ENCODE measurements at regions not wholly inside any gene's neighbourhood (a gene's known extent, or its start where the extent isn't known, plus 50 kb on each side); places are given as distances from the start of the nearest gene placed in this dataset.
"Not testable (repeated sequence)": the region's sequence is repeated elsewhere in the genome, so short reads cannot be mapped to it uniquely, and the experiment has no call there.

DNA sequence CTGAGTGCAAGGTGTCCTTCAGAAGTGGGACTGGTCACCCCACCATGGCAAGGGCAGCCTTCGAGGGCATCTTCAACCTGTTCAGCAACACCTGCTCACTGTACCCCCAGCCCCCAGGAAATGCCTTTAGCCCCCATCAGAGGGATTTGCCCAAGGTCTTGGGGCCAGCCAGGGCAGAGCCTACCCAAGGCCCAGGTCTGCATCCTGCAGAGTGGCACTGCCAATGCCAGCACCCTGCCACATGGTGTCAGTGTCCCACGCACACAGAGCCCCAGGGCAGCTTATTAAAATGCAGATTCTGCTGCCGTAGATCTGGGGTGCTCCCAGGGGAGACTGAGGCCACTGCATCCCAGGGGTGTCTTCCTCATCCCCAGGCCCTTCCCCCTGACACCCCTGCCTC lies 106.2 kb upstream of the KCTD7 start:
- DNase-seq (ENCODE audit: low read depth) (no peak), FAIRE-seq (no peak)
- Histone ChIP-seq H3K9me3 (ENCODE audit: insufficient read depth, low read depth, low read length) (no peaks in the 10 kb centered on the region), H3K79me2 (ENCODE audit: insufficient read depth, low read length) (no peaks in the 10 kb centered on the region), H3K36me3 (ENCODE audit: insufficient read depth, low read length) (no peaks in the 10 kb centered on the region), H4K20me1 (ENCODE audit: insufficient read depth, low read length) (no peaks in the 10 kb centered on the region), H3K27me3 (ENCODE audit: insufficient read depth, low read length) (no peaks in the 10 kb centered on the region), H3K9ac (ENCODE audit: low read length) (no peak overlapping the region), H3K4me1 (ENCODE audit: insufficient read depth, low read length) (no peaks in the 10 kb centered on the region), H3K4me2 (ENCODE audit: low read length) (no peak overlapping the region), H3K4me3 (ENCODE audit: insufficient read depth, low read depth, low read length) (no peak overlapping the region), H2AFZ (ENCODE audit: low read depth, low read length) (no peak overlapping the region), H3K27ac (ENCODE audit: low read depth, low read length) (no peak overlapping the region)
- H3K9me3 Mint-ChIP-seq (ENCODE audit: unreplicated experiment) = peaks cover 2% of the 10 kb centered on the region
- TF ChIP-seq EZH2 (IDR thresholded peaks at IDR 0.05; ENCODE audit: insufficient read depth, low read length) = no peak
- TF ChIP-seq, protein P1, sequence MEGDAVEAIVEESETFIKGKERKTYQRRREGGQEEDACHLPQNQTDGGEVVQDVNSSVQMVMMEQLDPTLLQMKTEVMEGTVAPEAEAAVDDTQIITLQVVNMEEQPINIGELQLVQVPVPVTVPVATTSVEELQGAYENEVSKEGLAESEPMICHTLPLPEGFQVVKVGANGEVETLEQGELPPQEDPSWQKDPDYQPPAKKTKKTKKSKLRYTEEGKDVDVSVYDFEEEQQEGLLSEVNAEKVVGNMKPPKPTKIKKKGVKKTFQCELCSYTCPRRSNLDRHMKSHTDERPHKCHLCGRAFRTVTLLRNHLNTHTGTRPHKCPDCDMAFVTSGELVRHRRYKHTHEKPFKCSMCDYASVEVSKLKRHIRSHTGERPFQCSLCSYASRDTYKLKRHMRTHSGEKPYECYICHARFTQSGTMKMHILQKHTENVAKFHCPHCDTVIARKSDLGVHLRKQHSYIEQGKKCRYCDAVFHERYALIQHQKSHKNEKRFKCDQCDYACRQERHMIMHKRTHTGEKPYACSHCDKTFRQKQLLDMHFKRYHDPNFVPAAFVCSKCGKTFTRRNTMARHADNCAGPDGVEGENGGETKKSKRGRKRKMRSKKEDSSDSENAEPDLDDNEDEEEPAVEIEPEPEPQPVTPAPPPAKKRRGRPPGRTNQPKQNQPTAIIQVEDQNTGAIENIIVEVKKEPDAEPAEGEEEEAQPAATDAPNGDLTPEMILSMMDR (IDR thresholded peaks at IDR 0.05; ENCODE audit: insufficient read depth, low read depth, low read length) = no peak
- H3K36me3 Mint-ChIP-seq (ENCODE audit: low read depth, unreplicated experiment) = no peaks in the 10 kb centered on the region
- peaks cover 4% of the 10 kb centered on the region for H3K27me3 Mint-ChIP-seq (ENCODE audit: low read depth, unreplicated experiment)
- H3K4me1 Mint-ChIP-seq (ENCODE audit: low read depth, unreplicated experiment) = peaks cover 1% of the 10 kb centered on the region
- no peak overlapping the region for H3K27ac Mint-ChIP-seq (ENCODE audit: unreplicated experiment)
- no peak overlapping the region for H3K4me3 Mint-ChIP-seq (ENCODE audit: unreplicated experiment)

DNA sequence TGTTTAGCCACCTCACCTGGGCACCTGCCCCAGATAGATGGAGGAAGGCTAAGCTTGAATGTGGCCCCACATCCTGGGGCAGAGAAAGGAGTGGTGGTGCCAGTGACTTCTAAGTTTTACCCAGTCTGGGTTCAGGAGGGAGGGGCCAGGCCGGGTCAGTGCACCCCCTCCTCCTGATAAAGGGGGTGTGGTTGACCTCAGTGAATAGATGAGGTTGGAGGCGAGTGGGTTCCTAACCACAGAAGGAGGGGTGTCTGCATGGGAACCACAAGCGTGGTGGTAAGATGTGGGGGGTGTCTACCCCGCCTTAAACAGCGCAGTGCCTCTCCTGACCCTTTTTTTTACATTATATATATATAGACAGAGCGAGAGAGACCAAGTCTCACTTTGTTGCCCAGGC lies 105.3 kb upstream of the KCTD7 start:
- no peaks in the 10 kb centered on the region for H3K36me3 Mint-ChIP-seq (ENCODE audit: low read depth, unreplicated experiment)
- no peaks in the 10 kb centered on the region for H3K79me2 ChIP-seq (ENCODE audit: insufficient read depth, low read length)
- no peak overlapping the region for H2AFZ ChIP-seq (ENCODE audit: low read depth, low read length)
- H3K27me3 Mint-ChIP-seq (ENCODE audit: low read depth, unreplicated experiment) = peaks cover 4% of the 10 kb centered on the region
- no peak overlapping the region for H3K9ac ChIP-seq (ENCODE audit: low read length)
- H3K27ac ChIP-seq (ENCODE audit: low read depth, low read length) = no peak overlapping the region
- no peak overlapping the region for H3K4me3 Mint-ChIP-seq (ENCODE audit: unreplicated experiment)
- DNase-seq (ENCODE audit: low read depth) (no peak), FAIRE-seq (no peak)
- H3K4me2 ChIP-seq (ENCODE audit: low read length) = no peak overlapping the region
- H3K9me3 ChIP-seq (ENCODE audit: insufficient read depth, low read depth, low read length) = no peaks in the 10 kb centered on the region
- TF ChIP-seq, protein P1 (IDR thresholded peaks at IDR 0.05; ENCODE audit: insufficient read depth, low read depth, low read length) = no peak
- TF ChIP-seq EZH2 (IDR thresholded peaks at IDR 0.05; ENCODE audit: insufficient read depth, low read length) = no peak
- no peaks in the 10 kb centered on the region for H3K4me1 Mint-ChIP-seq (ENCODE audit: low read depth, unreplicated experiment)
- peaks cover 2% of the 10 kb centered on the region for H3K9me3 Mint-ChIP-seq (ENCODE audit: unreplicated experiment)
- peaks cover 2% of the 10 kb centered on the region for H3K36me3 ChIP-seq (ENCODE audit: insufficient read depth, low read length)
- no peak overlapping the region for H3K4me3 ChIP-seq (ENCODE audit: insufficient read depth, low read depth, low read length)
- no peaks in the 10 kb centered on the region for H4K20me1 ChIP-seq (ENCODE audit: insufficient read depth, low read length)
- no peaks in the 10 kb centered on the region for H3K27me3 ChIP-seq (ENCODE audit: insufficient read depth, low read length)
- H3K4me1 ChIP-seq (ENCODE audit: insufficient read depth, low read length) = no peaks in the 10 kb centered on the region
- H3K27ac Mint-ChIP-seq (ENCODE audit: unreplicated experiment) = no peak overlapping the region

DNA sequence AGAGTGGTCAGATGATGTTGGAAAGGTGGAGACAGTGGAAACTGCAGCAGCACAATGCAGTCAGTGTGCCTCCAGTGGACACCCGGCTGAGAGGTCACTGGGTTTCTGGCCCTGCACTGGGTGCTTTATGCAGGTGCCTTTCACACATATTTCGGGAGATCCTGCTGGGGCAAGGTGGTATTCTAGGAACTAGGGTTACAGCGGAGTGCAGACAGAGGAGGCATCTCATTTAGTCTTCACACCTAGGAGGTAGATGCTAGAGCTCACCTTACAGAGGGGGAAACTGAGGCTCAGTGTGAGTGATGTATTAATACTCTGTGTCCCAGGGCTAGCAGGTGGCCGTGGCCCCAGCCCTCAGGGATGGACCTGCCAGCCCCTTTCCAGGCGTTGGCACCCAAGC lies 103.9 kb upstream of the KCTD7 start:
- Mint-ChIP-seq H3K27me3 (ENCODE audit: low read depth, unreplicated experiment) (peaks cover 4% of the 10 kb centered on the region), H3K27ac (ENCODE audit: unreplicated experiment) (peak overlapping the region; percentile 75), H3K4me3 (ENCODE audit: unreplicated experiment) (no peak overlapping the region), H3K36me3 (ENCODE audit: low read depth, unreplicated experiment) (peaks cover 3% of the 10 kb centered on the region), H3K4me1 (ENCODE audit: low read depth, unreplicated experiment) (peaks cover 3% of the 10 kb centered on the region), H3K9me3 (ENCODE audit: unreplicated experiment) (peaks cover 4% of the 10 kb centered on the region)
- no peak overlapping the region for H3K9ac ChIP-seq (ENCODE audit: low read length)
- H3K4me3 ChIP-seq (ENCODE audit: insufficient read depth, low read depth, low read length) = no peak overlapping the region
- no peaks in the 10 kb centered on the region for H3K79me2 ChIP-seq (ENCODE audit: insufficient read depth, low read length)
- TF ChIP-seq EZH2 (IDR thresholded peaks at IDR 0.05; ENCODE audit: insufficient read depth, low read length) = no peak
- TF ChIP-seq, protein P1 (IDR thresholded peaks at IDR 0.05; ENCODE audit: insufficient read depth, low read depth, low read length) = no peak
- no peaks in the 10 kb centered on the region for H3K4me1 ChIP-seq (ENCODE audit: insufficient read depth, low read length)
- H3K36me3 ChIP-seq (ENCODE audit: insufficient read depth, low read length) = peaks cover 2% of the 10 kb centered on the region
- H3K27ac ChIP-seq (ENCODE audit: low read depth, low read length) = no peak overlapping the region
- H3K9me3 ChIP-seq (ENCODE audit: insufficient read depth, low read depth, low read length) = no peaks in the 10 kb centered on the region
- H3K27me3 ChIP-seq (ENCODE audit: insufficient read depth, low read length) = no peaks in the 10 kb centered on the region
- DNase-seq (ENCODE audit: low read depth) = no peak
- H3K4me2 ChIP-seq (ENCODE audit: low read length) = no peak overlapping the region
- no peak overlapping the region for H2AFZ ChIP-seq (ENCODE audit: low read depth, low read length)
- no peak for FAIRE-seq
- H4K20me1 ChIP-seq (ENCODE audit: insufficient read depth, low read length) = no peaks in the 10 kb centered on the region

DNA sequence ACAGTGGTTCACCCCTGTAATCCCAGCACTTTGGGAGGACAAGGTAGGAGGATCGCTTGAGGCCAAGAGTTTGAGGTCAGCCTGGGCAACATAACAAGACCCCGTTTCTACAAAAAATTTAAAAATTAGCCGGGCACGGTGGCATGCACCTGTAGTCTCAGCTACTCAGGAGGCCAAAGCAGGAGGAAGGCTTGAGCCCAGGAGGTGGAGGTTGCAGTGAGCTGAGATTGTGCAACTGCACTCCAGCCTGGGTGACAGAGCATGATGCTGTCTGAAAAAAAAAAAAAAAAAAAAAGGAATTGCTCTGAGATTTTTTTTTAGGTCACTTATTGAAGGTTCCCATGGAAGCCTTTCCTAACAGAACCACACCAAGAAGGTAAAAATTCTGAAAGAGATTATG lies 101.9 kb upstream of the KCTD7 start:
- H3K4me3 Mint-ChIP-seq (ENCODE audit: unreplicated experiment); H3K27me3 Mint-ChIP-seq (ENCODE audit: low read depth, unreplicated experiment); H3K4me2 ChIP-seq (ENCODE audit: low read length); H3K79me2 ChIP-seq (ENCODE audit: insufficient read depth, low read length); DNase-seq (ENCODE audit: low read depth); H3K9me3 Mint-ChIP-seq (ENCODE audit: unreplicated experiment); FAIRE-seq; H3K4me1 ChIP-seq (ENCODE audit: insufficient read depth, low read length); H3K9ac ChIP-seq (ENCODE audit: low read length); H3K4me1 Mint-ChIP-seq (ENCODE audit: low read depth, unreplicated experiment); H3K27ac ChIP-seq (ENCODE audit: low read depth, low read length); H4K20me1 ChIP-seq (ENCODE audit: insufficient read depth, low read length); H3K36me3 ChIP-seq (ENCODE audit: insufficient read depth, low read length); H3K9me3 ChIP-seq (ENCODE audit: insufficient read depth, low read depth, low read length); H3K36me3 Mint-ChIP-seq (ENCODE audit: low read depth, unreplicated experiment); H3K4me3 ChIP-seq (ENCODE audit: insufficient read depth, low read depth, low read length); H3K27me3 ChIP-seq (ENCODE audit: insufficient read depth, low read length); H2AFZ ChIP-seq (ENCODE audit: low read depth, low read length); H3K27ac Mint-ChIP-seq (ENCODE audit: unreplicated experiment): not testable (repeated sequence)
